ENCODE measurements at regions not wholly inside any gene's neighbourhood (a gene's known extent, or its start where the extent isn't known, plus 50 kb on each side); places are given as distances from the start of the nearest gene placed in this dataset.

DNA sequence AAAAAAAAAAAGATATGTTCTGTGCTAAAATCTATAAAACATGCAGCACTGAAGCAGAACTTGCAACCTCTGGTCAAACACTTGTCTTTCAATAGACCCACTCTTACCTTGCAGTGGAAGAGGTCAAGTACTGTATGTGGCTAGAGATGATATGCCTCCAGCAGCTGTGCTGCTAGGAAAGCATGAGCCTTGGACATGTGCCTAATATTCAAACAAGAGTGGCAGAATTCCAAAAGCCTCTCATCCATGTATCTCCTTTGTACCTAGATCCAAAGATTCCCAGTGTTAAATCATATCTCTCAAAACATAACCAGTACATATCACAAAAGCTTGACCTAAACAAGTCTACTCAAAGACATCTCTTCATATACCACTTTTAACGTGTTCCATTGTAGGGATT is 105.0 kb upstream of the CPNE8 start:
- DNase-seq (no peak), ATAC-seq (no peak)
- H3K4me3 Mint-ChIP-seq = no peak overlapping the region
- ChIA-PET CTCF (no interaction called here), POLR2A (no interaction called here)
- no peaks in the 10 kb centered on the region for H3K4me1 Mint-ChIP-seq (ENCODE audit: low read depth)
- H3K27ac Mint-ChIP-seq = no peak overlapping the region
- H3K36me3 Mint-ChIP-seq (ENCODE audit: low read depth) = no peaks in the 10 kb centered on the region
- TF ChIP-seq, protein P1, sequence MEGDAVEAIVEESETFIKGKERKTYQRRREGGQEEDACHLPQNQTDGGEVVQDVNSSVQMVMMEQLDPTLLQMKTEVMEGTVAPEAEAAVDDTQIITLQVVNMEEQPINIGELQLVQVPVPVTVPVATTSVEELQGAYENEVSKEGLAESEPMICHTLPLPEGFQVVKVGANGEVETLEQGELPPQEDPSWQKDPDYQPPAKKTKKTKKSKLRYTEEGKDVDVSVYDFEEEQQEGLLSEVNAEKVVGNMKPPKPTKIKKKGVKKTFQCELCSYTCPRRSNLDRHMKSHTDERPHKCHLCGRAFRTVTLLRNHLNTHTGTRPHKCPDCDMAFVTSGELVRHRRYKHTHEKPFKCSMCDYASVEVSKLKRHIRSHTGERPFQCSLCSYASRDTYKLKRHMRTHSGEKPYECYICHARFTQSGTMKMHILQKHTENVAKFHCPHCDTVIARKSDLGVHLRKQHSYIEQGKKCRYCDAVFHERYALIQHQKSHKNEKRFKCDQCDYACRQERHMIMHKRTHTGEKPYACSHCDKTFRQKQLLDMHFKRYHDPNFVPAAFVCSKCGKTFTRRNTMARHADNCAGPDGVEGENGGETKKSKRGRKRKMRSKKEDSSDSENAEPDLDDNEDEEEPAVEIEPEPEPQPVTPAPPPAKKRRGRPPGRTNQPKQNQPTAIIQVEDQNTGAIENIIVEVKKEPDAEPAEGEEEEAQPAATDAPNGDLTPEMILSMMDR (IDR thresholded peaks at IDR 0.05) = no peak
- intact Hi-C loops (cut with micrococcal nuclease) = no loop called here
- peaks cover 3% of the 10 kb centered on the region for H3K9me3 Mint-ChIP-seq
- no peaks in the 10 kb centered on the region for H3K27me3 Mint-ChIP-seq

DNA sequence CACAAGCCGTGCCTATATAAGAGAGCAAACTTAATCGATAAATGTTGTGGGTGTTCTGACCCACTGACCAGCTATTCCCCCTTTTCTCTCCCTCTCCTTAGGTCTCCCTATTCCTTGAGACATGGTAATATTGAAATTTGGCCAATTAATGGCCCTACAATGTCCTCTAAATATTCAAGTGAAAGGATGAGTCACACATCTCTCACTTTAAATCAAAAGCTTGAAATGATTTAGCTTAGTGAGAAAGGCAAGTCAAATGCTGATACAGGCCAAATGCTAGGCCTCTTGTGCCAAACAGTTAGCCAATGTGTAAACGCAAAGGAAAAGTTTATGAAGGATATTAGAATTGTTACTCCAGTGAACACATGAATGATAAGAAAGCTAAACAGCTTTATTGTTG is 102.2 kb upstream of the CPNE8 start:
- Mint-ChIP-seq H3K27ac (no peak overlapping the region), H3K36me3 (ENCODE audit: low read depth) (no peaks in the 10 kb centered on the region), H3K4me1 (ENCODE audit: low read depth) (no peaks in the 10 kb centered on the region), H3K4me3 (no peak overlapping the region), H3K9me3 (peaks cover 2% of the 10 kb centered on the region), H3K27me3 (no peaks in the 10 kb centered on the region)
- ChIA-PET CTCF (no interaction called here), POLR2A (no interaction called here)
- intact Hi-C loops (cut with micrococcal nuclease) = no loop called here
- TF ChIP-seq, protein P1 (IDR thresholded peaks at IDR 0.05) = no peak
- DNase-seq (no peak), ATAC-seq (no peak)

DNA sequence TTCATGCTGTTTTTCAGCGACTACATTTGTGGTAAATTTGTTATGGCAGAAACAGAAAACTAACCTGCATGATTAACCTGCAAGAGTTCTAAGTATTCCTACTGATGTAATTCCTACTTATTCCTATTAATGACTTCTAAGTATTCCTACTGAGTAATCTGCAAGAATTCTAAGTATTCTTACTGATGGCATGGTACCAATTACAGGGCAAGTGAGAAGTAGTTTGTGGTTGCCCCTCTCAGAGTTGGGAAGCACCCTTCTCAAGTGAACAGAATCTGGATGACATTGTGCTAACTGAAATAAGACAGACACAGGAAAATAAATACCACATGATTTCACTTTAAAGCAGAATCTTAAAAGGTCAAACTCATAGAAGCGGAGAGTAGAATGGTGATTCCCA is 100.9 kb upstream of the CPNE8 start:
- no peaks in the 10 kb centered on the region for H3K36me3 Mint-ChIP-seq (ENCODE audit: low read depth)
- ChIA-PET CTCF (no interaction called here), POLR2A (no interaction called here)
- intact Hi-C loops (cut with micrococcal nuclease) = no loop called here
- no peak overlapping the region for H3K4me3 Mint-ChIP-seq
- DNase-seq (no peak), ATAC-seq (no peak)
- no peaks in the 10 kb centered on the region for H3K4me1 Mint-ChIP-seq (ENCODE audit: low read depth)
- TF ChIP-seq, protein P1 (IDR thresholded peaks at IDR 0.05) = no peak
- H3K27ac Mint-ChIP-seq = no peak overlapping the region
- H3K27me3 Mint-ChIP-seq = no peaks in the 10 kb centered on the region
- H3K9me3 Mint-ChIP-seq = peaks cover 6% of the 10 kb centered on the region

DNA sequence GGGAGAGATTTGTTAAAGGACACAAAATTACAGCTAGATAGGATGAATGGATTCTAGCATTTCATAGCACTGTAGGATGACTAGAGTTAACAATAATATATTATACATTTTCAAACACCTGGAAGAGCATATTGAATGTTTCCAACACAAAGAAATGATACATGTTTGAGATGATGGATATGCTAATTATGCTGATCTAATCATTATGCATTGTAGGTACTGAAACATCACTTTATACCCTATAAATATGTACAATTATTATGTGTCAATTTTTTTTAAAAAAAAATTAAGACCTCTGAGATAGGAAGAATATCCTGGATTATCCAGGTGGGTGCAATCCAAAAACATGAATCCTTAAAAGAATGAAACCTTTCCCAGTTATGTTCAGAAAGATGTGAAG is 100.3 kb upstream of the CPNE8 start:
- DNase-seq (no peak), ATAC-seq (no peak)
- TF ChIP-seq, protein P1 (IDR thresholded peaks at IDR 0.05) = no peak
- intact Hi-C loops (cut with micrococcal nuclease) = no loop called here
- H3K27ac Mint-ChIP-seq = no peak overlapping the region
- H3K27me3 Mint-ChIP-seq = no peaks in the 10 kb centered on the region
- H3K4me1 Mint-ChIP-seq (ENCODE audit: low read depth) = no peaks in the 10 kb centered on the region
- H3K36me3 Mint-ChIP-seq (ENCODE audit: low read depth) = no peaks in the 10 kb centered on the region
- no peak overlapping the region for H3K4me3 Mint-ChIP-seq
- ChIA-PET CTCF (no interaction called here), POLR2A (interaction anchor here (0.6 kb wide), 1 partner anchor 310 kb away, joined by 3 read pairs; no protein-coding TSS in a partner anchor)
- peaks cover 6% of the 10 kb centered on the region for H3K9me3 Mint-ChIP-seq

DNA sequence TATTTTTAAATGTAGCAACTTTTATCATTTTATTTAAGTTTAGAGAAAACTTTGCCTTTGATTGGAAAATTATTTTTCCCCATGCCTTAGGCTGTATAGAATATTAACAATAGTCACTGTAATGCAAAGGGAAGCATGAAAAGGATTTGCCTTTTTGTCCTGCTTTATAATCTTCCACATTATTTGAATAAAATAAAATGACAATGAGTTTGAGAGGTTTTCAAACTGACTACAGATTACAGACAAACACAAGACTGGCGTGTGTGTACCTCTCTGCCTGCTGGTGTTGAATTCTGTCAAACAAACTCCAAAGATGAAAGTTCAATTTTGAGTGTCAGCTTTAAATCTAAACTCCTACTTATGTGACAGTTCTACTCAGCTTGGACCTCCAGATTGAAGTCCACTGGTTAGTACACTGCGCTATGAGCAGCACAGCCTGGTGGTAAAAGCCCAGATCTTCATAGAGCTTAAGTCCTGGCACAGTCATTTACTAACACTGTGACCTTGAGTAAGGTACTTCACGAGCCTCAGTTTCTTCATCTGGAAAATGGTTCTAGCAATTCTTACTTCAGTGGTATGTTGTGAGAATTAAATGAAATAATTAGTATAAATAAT is 98.3 kb upstream of the CPNE8 start:
- Mint-ChIP-seq H3K36me3 (ENCODE audit: low read depth) (no peaks in the 10 kb centered on the region), H3K27ac (no peak overlapping the region), H3K27me3 (no peaks in the 10 kb centered on the region), H3K4me3 (no peak overlapping the region), H3K9me3 (peaks cover 6% of the 10 kb centered on the region), H3K4me1 (ENCODE audit: low read depth) (no peaks in the 10 kb centered on the region)
- DNase-seq (no peak), ATAC-seq (no peak)
- intact Hi-C loops (cut with micrococcal nuclease) = no loop called here
- TF ChIP-seq, protein P1 (IDR thresholded peaks at IDR 0.05) = no peak
- ChIA-PET POLR2A (no interaction called here), CTCF (no interaction called here)
